HG03025 (cell line): ENCODE measurements at regions not wholly inside any gene's neighbourhood (a gene's known extent, or its start where the extent isn't known, plus 50 kb on each side); places are given as distances from the start of the nearest gene placed in this dataset.
"Not testable (repeated sequence)": the region's sequence is repeated elsewhere in the genome, so short reads cannot be mapped to it uniquely, and the experiment has no call there.

ENCODE experiments used
- ATAC-seq: cut with Tn5 transposase; IDR thresholded peaks from one replicate; pipeline ENCODE4 v1.9.1; 2021; ENCODE audit warnings: mild to moderate bottlenecking, moderate library complexity; ENCODE audit not compliant: unreplicated experiment, low FRiP score

DNA sequence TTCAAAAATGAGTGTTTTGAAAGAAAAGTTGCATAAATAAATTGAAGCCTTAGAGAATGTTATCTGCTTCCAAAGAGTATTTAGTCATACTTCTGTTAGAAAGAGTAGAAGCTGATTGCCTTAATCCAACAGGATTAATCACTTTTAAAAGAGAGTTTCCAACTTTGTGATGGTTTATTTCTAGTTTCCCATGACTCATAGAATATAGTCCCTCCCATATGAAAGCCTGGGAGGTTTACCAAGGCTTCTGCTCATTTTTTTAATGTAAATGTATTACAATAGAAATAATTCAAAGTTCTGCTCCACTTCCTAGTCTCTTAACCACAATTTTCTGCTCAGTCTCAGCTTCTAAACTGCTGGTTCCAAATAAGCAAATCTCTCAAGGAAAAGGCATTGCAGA is 118.0 kb upstream of the IRAK1BP1 start:
- no peak for ATAC-seq

DNA sequence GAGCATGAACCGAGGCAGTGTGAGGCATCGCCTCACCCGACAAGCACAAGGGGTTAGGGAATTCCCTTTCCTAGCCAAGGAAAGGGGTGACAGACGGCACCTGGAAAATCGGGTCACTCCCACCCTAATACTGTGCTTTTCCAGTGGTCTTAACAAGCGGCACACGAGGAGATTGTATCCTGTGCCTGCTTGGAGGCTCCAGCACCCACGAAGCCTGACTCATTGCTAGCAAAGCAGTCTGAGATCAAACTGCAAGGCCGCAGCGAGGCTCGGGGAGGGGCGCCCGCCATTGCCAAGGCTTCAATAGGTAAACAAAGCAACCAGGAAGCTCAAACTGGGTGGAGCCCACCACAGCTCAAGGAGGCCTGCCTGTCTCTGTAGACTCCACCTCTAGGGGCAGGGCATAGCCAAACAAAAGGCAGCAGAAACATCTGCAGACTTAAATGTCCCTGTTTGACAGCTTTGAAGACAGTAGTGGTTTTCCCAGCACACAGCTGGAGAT is 109.0 kb upstream of the IRAK1BP1 start:
- not testable (repeated sequence) for ATAC-seq

DNA sequence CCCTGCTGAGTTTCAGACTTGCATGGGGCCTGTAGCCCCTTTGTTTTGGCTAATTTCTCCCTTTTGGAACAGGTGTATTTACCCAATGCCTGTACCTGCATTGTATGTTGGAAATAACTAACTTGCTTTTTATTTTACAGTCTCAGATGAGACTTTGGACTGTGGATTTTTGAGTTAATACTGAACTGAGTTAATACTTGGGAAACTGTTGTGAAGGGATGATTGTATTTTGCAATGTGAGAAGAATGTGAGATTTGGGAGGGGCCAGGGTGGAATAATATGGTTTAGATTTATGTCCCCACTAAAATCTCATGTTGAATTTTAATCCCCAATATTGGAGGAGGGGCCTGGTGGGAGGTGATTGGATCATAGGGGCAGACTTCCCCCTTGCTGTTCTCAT is 99.1 kb upstream of the IRAK1BP1 start:
- ATAC-seq: no peak

DNA sequence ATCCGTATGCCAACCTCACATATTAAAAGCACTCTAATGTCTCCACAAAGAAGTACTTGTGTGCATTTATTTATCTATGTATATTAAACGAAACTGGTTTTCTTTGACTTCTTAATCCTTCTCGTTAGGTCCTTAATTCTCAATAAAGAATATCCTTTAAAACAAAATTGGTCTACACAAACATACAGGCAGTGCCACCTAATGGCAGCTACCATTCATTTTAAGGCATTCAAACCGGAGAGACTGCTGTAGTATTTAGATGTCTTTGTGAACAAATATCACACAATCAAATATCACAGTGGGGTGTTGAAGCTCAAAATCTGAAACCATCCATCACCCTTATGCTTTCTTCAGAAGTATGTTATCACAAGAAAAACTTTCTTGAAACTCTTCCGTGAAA is 96.6 kb upstream of the IRAK1BP1 start:
- no peak for ATAC-seq

DNA sequence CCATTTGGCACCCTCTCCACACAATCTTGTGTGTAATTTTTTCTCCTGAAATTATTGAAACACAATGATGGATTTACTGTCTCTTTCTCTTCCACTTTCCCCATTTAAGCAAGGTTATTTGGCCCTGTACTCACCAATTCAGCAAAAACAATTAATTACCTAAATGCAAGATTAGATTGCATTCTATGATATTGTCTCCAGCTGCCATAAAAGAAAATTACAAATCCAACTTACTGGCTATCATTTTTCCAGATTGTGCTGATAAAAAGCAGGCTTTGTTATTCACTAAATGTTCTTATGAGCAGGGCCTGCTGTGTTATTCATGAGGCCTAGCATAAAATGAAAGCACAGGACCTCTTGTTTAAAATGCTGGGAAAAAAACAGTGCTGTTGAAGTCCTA is 95.8 kb upstream of the IRAK1BP1 start:
- ATAC-seq: no peak

DNA sequence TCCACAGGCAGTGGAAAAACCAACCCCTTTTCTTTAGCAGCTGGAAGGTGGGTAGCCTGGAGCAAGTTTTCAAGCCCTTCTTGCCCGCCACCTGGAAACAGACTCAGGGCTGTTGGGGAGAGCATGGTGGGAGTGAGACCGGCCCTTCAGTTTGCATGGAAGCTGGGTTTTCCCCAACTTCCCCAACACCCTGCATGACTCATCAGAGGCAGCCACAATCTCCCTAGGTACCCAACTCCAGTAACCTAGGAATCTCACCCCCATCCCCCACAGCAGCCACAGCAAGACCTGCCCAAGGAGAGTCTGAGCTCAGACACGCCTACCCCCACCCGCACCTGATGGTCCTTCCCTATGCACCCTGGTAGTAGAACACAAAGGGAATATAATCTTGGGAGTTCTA is 86.3 kb upstream of the IRAK1BP1 start:
- ATAC-seq: no peak

DNA sequence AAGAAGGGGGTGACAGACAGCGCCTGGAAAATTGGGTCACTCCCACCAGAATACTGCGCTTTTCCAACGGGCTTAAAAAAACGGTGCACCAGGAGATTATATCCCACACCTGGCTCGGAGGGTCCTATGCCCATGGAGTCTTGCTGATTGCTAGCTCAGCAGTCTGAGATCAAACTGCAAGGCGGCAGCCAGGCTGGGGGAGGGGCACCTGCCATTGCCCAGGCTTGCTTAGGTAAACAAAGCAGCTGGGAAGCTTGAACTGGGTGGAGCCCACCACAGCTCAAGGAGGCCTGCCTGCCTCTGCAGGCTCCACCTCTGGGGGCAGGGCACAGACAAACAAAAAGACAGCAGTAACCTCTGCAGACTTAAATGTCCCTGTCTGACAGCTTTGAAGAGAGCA is 84.0 kb upstream of the IRAK1BP1 start:
- ATAC-seq: not testable (repeated sequence)

DNA sequence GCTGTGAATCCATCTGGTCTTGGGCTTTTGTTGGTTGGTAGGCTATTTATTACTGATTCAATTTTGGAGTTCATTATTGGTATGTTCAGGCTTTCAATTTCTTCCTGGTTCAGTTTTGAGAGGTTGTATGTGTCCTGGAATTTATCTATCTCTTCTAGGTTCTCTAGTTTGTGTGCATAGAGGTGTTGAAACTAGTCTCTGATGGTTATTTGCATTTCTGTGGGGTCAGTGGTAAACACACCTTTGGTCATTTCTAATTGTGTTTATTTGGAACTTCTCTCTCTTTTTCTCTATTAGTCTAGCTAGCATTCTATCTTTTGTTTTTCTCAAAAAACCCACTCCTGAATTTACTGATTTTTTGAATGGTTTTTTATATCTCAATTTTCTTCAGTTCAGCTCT is 70.1 kb upstream of the IRAK1BP1 start:
- ATAC-seq: no peak

DNA sequence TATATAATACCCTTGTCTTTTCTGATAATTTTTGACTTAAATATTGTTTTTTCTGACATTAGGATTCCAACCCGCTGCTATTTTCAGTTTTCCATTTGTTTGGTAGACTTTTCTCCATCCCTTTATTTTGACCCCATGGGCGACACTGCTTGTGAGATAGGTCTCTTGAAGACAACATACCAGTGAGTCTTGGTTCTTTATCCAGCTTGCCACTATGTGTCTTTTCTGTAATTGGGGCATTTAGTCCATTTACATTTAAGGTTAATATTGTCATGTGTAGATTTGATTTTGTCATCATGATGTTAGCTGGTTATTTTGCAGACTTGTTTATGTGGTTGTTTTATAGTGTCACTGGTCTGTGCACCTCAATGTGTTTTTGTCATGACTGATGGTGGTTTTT is 67.7 kb upstream of the IRAK1BP1 start:
- no peak for ATAC-seq

DNA sequence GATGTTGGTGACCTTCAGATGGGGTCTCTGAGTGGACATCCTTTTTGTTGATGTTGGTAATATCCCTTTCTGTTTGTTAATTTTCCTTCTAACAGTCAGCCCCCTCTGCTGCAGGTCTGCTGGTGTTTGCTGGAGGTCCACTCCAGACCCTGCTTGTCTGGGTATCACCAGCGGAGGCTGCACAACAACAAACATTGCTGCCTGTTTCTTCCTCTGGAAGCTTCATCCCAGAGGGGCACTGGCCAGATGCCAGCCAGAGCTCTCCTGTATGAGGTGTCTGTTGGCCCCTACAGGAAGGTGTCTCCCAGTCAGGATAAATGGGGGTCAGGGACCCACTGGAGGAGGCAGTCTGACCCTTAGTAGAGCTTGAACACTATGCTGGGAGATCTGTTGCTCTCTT is 60.6 kb upstream of the IRAK1BP1 start:
- ATAC-seq: not testable (repeated sequence)

DNA sequence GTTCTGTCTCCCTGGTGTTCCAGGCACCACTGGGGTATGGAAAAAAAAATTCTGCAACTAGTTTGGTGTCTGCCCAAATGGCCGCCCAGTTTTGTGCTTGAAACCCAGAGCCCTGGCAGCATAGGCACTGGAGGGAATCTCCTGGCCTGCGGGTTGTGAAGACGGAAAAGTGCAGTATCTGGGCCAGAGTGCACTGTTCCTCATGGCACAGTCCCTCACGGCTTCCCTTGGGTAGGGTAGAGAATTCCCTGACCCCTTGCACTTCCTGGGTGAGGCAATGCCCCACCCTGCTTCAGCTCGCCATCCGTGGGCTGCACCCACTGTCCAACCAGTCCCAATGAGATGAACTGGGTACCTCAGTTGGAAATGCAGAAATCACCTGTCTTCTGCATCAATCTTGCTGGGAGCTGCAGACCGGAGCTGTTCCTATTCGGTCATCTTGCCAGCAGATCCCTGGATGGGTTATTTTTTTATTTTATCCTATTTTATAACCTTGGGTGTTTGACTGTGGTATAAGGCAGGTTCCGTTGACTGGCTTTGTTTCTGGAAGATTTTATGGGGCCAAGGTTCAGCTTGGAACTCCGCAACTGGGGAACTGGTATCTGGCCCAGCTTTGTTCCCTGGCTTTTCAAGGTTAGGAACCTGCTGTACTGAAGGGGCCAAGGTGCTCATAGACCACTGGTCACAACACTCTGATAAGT is 59.5 kb upstream of the IRAK1BP1 start:
- not testable (repeated sequence) for ATAC-seq

DNA sequence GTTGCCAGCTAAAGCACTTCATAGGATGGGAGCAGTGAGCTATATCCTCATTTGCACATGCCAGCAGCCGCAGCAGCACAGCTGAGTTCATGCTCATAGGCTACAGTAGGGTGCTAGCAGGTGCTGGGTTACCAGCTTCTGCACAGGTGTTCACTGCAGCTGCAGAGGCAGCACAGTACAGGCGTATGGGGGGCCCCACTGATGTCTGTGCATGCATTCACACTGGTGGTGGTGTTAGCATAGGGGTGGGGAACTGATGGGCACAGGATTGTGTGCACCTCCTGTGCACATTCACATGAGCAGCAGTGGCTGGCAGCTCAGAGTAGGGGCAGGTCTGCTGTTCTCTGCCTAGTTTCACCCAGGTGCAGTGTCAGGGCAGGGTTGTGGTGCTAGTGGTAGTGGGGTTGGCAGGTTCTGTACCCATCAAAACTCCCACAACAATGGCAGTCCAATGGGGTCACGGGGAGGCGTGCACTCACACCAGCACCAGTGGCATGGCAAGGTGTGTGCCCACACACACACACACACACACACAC is 58.9 kb upstream of the IRAK1BP1 start:
- ATAC-seq: no peak

DNA sequence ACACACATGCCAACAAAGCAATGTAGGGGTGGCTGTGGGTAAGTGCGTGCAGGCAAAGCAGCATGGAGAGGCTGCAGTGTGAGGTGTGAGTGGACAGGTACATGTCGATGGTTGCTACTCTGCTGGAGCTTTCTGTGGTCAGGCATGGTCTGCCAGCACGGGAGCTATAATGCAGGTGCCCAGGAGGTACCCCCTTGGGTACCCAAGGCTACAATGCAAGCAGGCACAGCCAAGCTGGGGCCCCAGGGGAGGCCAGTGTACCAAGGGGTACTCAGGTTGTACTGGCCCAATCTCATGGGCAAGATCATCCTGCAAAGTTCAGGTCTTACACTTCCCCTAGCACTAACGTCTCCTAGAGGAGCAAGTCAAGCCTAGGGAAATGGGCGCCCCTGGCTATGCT is 58.4 kb upstream of the IRAK1BP1 start:
- ATAC-seq: no peak

DNA sequence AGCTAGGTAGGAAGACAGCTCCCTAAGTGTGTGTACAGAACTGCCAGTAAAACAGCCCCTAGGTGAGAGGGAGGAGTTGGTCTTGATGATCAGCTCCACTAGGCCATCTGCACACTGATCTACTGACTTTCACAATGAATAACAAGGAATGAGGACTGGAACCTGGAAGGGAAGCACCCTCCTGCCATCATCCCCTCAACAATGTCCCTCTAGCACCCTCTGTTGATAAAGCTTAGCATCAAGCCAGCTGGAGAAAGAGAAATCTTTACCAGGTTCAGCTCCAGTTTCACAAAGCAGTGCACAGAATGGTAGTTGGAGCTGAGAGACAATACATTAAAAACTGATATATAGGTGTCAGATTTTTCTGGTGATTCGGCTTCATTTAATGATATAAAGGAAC is 57.2 kb upstream of the IRAK1BP1 start:
- no peak for ATAC-seq

DNA sequence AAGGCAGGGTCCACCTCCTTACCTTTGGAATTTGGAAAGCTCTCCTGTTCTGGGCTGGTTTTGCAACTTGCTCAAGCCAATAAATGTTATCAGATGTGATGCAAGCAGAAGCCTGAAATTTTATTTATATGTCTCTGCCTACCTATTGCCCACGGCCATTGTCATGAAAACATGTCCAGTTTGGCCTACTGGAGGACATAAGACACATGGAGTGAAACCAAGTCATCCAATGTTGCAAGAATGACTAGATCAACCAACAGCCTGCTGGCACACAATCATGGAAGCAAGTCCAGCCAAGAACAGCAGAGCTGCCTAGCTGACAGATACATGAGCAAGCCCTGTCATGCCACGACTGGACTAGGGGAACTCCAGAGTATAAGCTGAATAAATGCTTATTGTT is 56.7 kb upstream of the IRAK1BP1 start:
- ATAC-seq: no peak
